WTC11 (cell line): ENCODE measurements at regions not wholly inside any gene's neighbourhood (a gene's known extent, or its start where the extent isn't known, plus 50 kb on each side); places are given as distances from the start of the nearest gene placed in this dataset.

Experiments used
- ATAC-seq: fragments of 200-7000 bp; cut with Tn5 transposase; 2 replicates; pipeline ENCODE4 v1.10.0; 2021; ENCODE audit warnings: mild to moderate bottlenecking, moderate library complexity
- CTCF ChIA-PET: fragments of 300-600 bp; sonication (Branson Sonifier 250); formaldehyde crosslinking; loops from one replicate; lab custom pipeline; 2021; ENCODE audit warnings: antibody characterized with exemption; lab: Charles Lee
- POLR2A ChIA-PET: fragments of 350-600 bp; sonication (Branson Sonifier 250); formaldehyde crosslinking; loops from one replicate; lab custom pipeline; 2021; ENCODE audit warnings: antibody characterized with exemption; lab: Charles Lee
- DNase-seq: peaks from one replicate; pipeline ENCODE4 v3.0.0; 2021; ENCODE audit warnings: low spot score
- H3K27ac Mint-ChIP-seq: 2 replicates; pipeline ENCODE4 v1.8.0; 2021; ENCODE audit warnings: mixed read lengths
- H3K27me3 Mint-ChIP-seq: 2 replicates; pipeline ENCODE4 v1.8.0; 2021; ENCODE audit warnings: low read depth, mild to moderate bottlenecking, moderate library complexity, mixed read lengths
- H3K36me3 Mint-ChIP-seq: 2 replicates; pipeline ENCODE4 v1.8.0; 2021; ENCODE audit warnings: mixed read lengths
- H3K4me1 Mint-ChIP-seq: 2 replicates; pipeline ENCODE4 v1.8.0; 2022; ENCODE audit warnings: mixed read lengths
- H3K4me3 Mint-ChIP-seq: 2 replicates; pipeline ENCODE4 v1.8.0; 2021; ENCODE audit warnings: mild to moderate bottlenecking, moderate library complexity, mixed read lengths
- H3K9me3 Mint-ChIP-seq: 2 replicates; pipeline ENCODE4 v1.8.0; 2021; ENCODE audit warnings: mixed read lengths
- AFF4 ChIP-seq: sonication (generic); formaldehyde crosslinking; IDR thresholded peaks from 2 replicates; pipeline ENCODE4 v1.8.1; 2023; ENCODE audit warnings: mild to moderate bottlenecking, missing genetic modification reagents, borderline replicate concordance
- ATF2 ChIP-seq: sonication (generic); formaldehyde crosslinking; IDR thresholded peaks from 2 replicates; pipeline ENCODE4 v1.8.1; 2022; ENCODE audit warnings: low read depth, missing genetic modification reagents, borderline replicate concordance
- CBFB ChIP-seq: sonication (generic); formaldehyde crosslinking; IDR thresholded peaks from 2 replicates; pipeline ENCODE4 v1.8.1; 2022; ENCODE audit warnings: mild to moderate bottlenecking, low read depth, missing genetic modification reagents
- E2F5 ChIP-seq: sonication (generic); formaldehyde crosslinking; IDR thresholded peaks from 2 replicates; pipeline ENCODE4 v1.8.1; 2022; ENCODE audit warnings: mild to moderate bottlenecking, moderate library complexity, missing genetic modification reagents
- MLX ChIP-seq: sonication (generic); formaldehyde crosslinking; IDR thresholded peaks from 2 replicates; pipeline ENCODE4 v1.8.1; 2023; ENCODE audit warnings: mild to moderate bottlenecking, missing genetic modification reagents, moderate library complexity
- NFE2L1 ChIP-seq: sonication (generic); formaldehyde crosslinking; IDR thresholded peaks from 2 replicates; pipeline ENCODE4 v1.8.1; 2023; ENCODE audit warnings: missing genetic modification reagents
- NFYB ChIP-seq: sonication (generic); formaldehyde crosslinking; conservative IDR thresholded peaks from 2 replicates; pipeline ENCODE4 v1.8.0; 2022; ENCODE audit warnings: low read depth, missing genetic modification reagents
- PRRX2 ChIP-seq: fragments of 250-450 bp; sonication (Bioruptor Pico); IDR thresholded peaks from 2 replicates; pipeline ENCODE4 v1.8.0; 2021; ENCODE audit warnings: mild to moderate bottlenecking
- RORB ChIP-seq: fragments of 250-450 bp; sonication (Bioruptor Pico); IDR thresholded peaks from 2 replicates; pipeline ENCODE4 v1.9.0; 2021; ENCODE audit warnings: mild to moderate bottlenecking
- SMAD4 ChIP-seq: sonication (generic); formaldehyde crosslinking; IDR thresholded peaks from 2 replicates; pipeline ENCODE4 v1.8.0; 2022; ENCODE audit warnings: mild to moderate bottlenecking, missing genetic modification reagents
- SP1 ChIP-seq: sonication (generic); formaldehyde crosslinking; conservative IDR thresholded peaks from 2 replicates; pipeline ENCODE4 v1.8.1; 2022; ENCODE audit warnings: missing genetic modification reagents
- USF2 ChIP-seq: sonication (generic); formaldehyde crosslinking; IDR thresholded peaks from 2 replicates; pipeline ENCODE4 v1.8.1; 2023; ENCODE audit warnings: mild to moderate bottlenecking, missing genetic modification reagents, moderate library complexity
- ZNF263 ChIP-seq: sonication (generic); formaldehyde crosslinking; IDR thresholded peaks from 2 replicates; pipeline ENCODE4 v1.8.1; 2022; ENCODE audit warnings: low read depth, mild to moderate bottlenecking, moderate library complexity, missing genetic modification reagents
- ZNF512 ChIP-seq: sonication (generic); formaldehyde crosslinking; IDR thresholded peaks from 2 replicates; pipeline ENCODE4 v1.8.1; 2022; ENCODE audit warnings: missing genetic modification reagents, borderline replicate concordance

- DNase-seq (no peak), ATAC-seq (no peak)
- Mint-ChIP-seq H3K4me3 (no peak overlapping the region), H3K27ac (no peak overlapping the region), H3K9me3 (peaks cover 22% of the 10 kb centered on the region), H3K36me3 (no peaks in the 10 kb centered on the region), H3K27me3 (peaks cover 2% of the 10 kb centered on the region; the same call in 1 of the 2 replicates), H3K4me1 (no peaks in the 10 kb centered on the region)
- TF ChIP-seq PRRX2 (CRISPR knock-in tag) = no peak
- no peak for TF ChIP-seq ZNF263 (CRISPR knock-in tag)
- no peak for TF ChIP-seq E2F5 (CRISPR knock-in tag)
- TF ChIP-seq ZNF512 (CRISPR knock-in tag) = no peak
- TF ChIP-seq CBFB (CRISPR knock-in tag) = no peak
- TF ChIP-seq SP1 (CRISPR knock-in tag) = no peak
- TF ChIP-seq ATF2 (CRISPR knock-in tag) = no peak
- no peak for TF ChIP-seq MLX
- TF ChIP-seq USF2 (CRISPR knock-in tag) = no peak
- TF ChIP-seq NFE2L1 (CRISPR knock-in tag) = no peak
- no peak for TF ChIP-seq NFYB (CRISPR knock-in tag)
- ChIA-PET POLR2A (no interaction called here), CTCF (no interaction called here)
These were observed 125.6 kb upstream of the TARS1 start for GRCh38 chr5:33315189-33315588.

GRCh38 chr5:33316773-33317172, 124.0 kb upstream of the TARS1 start:
- ChIA-PET CTCF (no interaction called here), POLR2A (no interaction called here)
- H3K4me1 Mint-ChIP-seq = no peaks in the 10 kb centered on the region
- no peaks in the 10 kb centered on the region for H3K36me3 Mint-ChIP-seq
- no peak for TF ChIP-seq SMAD4 (CRISPR knock-in tag)
- TF ChIP-seq RORB (CRISPR knock-in tag) = no peak
- no peak for TF ChIP-seq AFF4 (CRISPR knock-in tag)
- peaks cover 2% of the 10 kb centered on the region; the same call in 1 of the 2 replicates for H3K27me3 Mint-ChIP-seq
- H3K9me3 Mint-ChIP-seq = peaks cover 13% of the 10 kb centered on the region
- DNase-seq (no peak), ATAC-seq (no peak)
- H3K27ac Mint-ChIP-seq = no peak overlapping the region
- no peak overlapping the region for H3K4me3 Mint-ChIP-seq
